Bronchial epithelial cell (primary cell): ENCODE measurements at regions not wholly inside any gene's neighbourhood (a gene's known extent, or its start where the extent isn't known, plus 50 kb on each side); places are given as distances from the start of the nearest gene placed in this dataset.

ENCODE experiments used
- DNase-seq: peaks from one replicate; pipeline ENCODE4 v3.0.0-alpha.2; 2010; ENCODE audit warnings: low read depth
- FAIRE-seq: peaks from 2 replicates; lab custom pipeline; 2011; peaks lifted over from hg19 to GRCh38; lab: Jason Lieb, UNC
- H3K27me3 ChIP-seq: 2 replicates; pipeline ENCODE4 v1.5.1; 2011; ENCODE audit warnings: low read length; ENCODE audit not compliant: control insufficient read depth, insufficient read depth
- H3K36me3 ChIP-seq: 2 replicates; pipeline ENCODE4 v1.5.1; 2011; ENCODE audit warnings: low read length; ENCODE audit not compliant: control insufficient read depth, insufficient read depth
- H3K4me3 ChIP-seq: 2 replicates; pipeline ENCODE4 v1.5.1; 2011; ENCODE audit warnings: mild to moderate bottlenecking, low read depth, low read length, control low read depth
- TF ChIP-seq, protein P1 (sequence below): IDR thresholded peaks from 2 replicates; pipeline ENCODE4 v1.5.1; 2011; ENCODE audit warnings: mild to moderate bottlenecking, moderate library complexity, low read length, control low read depth, inconsistent platforms; ENCODE audit not compliant: insufficient read depth, severe bottlenecking

DNA sequence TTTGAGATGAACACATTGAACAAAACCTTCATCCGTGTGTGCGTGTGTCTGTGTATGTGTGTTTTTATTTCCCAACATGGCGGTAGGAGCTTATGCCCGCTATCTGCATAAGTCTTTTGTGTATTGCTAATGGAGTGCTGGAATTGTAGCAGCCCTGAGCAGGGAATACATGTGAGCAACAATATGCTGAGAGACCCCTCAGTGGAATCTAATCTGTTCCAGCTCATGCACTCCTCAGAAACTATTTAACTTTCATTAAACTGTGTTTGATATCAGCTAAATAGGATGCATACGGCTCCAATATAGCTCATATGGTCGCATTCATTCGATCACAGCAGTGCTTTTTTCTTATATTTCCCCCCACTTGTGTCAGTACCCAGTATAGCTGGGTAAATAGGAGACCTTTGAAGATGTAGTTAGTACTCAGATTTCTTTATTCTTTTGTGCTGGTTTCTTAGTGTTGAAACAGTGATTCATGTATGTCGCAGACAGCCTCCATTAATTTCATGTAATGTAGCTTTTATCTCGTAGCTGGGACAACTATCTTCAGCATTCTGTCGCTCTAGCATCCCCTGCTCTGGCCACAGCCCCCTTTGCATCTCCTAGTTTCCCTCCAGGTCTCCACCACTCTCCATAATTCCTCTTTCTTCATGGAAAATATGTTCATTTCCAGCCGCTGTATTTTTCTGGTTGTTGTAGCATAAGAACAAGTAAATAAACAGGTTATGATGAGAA lies 891.2 kb downstream of the BCL11A start:
- TF ChIP-seq, protein P1, sequence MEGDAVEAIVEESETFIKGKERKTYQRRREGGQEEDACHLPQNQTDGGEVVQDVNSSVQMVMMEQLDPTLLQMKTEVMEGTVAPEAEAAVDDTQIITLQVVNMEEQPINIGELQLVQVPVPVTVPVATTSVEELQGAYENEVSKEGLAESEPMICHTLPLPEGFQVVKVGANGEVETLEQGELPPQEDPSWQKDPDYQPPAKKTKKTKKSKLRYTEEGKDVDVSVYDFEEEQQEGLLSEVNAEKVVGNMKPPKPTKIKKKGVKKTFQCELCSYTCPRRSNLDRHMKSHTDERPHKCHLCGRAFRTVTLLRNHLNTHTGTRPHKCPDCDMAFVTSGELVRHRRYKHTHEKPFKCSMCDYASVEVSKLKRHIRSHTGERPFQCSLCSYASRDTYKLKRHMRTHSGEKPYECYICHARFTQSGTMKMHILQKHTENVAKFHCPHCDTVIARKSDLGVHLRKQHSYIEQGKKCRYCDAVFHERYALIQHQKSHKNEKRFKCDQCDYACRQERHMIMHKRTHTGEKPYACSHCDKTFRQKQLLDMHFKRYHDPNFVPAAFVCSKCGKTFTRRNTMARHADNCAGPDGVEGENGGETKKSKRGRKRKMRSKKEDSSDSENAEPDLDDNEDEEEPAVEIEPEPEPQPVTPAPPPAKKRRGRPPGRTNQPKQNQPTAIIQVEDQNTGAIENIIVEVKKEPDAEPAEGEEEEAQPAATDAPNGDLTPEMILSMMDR = no peak
- H3K36me3 ChIP-seq = no peaks in the 10 kb centered on the region
- FAIRE-seq = no peak
- H3K4me3 ChIP-seq = no peak overlapping the region
- no peak for DNase-seq
- peaks cover 2% of the 10 kb centered on the region for H3K27me3 ChIP-seq

DNA sequence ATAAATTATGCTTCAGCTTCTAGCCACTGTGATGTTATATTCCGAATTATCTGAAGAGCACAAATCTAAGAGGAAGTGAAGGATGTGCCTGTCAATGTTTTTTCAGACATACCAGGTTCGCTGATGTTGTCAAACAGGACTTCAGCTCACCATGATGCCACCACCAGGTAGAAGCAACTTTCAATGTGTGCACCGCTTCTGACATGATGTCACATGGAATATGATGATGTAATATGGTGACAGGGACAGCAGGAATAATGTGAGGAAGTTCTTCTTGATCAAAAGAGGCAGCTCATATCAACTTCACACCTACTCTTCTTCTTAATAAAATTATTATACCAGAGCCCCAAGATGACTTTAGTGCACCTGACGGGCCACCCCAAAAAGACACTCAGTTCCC lies 893.2 kb downstream of the BCL11A start:
- TF ChIP-seq, protein P1 = no peak
- no peak for DNase-seq
- FAIRE-seq = no peak
- Histone ChIP-seq H3K27me3 (peaks cover 2% of the 10 kb centered on the region), H3K4me3 (no peak overlapping the region), H3K36me3 (no peaks in the 10 kb centered on the region)

DNA sequence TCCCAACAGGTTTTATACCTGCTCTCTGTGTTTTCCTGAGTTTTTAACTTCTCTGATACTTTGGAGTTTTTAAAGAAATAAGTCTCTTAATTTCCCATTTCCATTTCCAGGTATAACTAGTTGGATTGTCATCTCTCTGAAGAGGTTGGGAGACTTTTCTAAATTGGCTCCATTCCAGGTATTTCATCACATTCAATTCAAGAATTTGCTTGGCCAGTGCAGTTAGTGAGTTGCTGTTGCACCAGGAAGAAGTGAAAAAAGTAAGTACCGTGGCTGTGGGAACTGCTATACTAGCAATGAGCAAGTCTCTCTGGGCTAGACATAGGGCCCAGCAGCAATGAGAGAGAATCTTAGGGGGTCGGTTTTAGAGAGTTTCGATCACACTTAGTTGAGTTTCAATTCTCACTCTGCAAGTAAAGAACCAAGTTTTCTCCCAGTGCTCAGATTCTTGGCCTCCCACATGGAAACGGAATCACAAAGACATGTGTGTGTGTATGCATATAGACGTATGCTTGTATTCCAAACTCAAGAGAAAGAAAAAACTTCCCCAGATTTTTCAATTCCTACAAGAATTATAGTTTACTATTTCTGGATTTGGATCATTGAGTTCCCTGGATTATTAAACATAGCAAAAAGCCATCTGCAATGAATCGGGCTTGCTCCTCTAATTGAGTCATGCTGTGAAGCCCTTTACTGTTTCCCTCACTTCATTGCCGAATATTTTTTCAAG lies 894.4 kb downstream of the BCL11A start:
- Histone ChIP-seq H3K27me3 (no peaks in the 10 kb centered on the region), H3K36me3 (no peaks in the 10 kb centered on the region), H3K4me3 (no peak overlapping the region)
- DNase-seq (peak; percentile 68), FAIRE-seq (no peak)
- TF ChIP-seq, protein P1 = no peak

DNA sequence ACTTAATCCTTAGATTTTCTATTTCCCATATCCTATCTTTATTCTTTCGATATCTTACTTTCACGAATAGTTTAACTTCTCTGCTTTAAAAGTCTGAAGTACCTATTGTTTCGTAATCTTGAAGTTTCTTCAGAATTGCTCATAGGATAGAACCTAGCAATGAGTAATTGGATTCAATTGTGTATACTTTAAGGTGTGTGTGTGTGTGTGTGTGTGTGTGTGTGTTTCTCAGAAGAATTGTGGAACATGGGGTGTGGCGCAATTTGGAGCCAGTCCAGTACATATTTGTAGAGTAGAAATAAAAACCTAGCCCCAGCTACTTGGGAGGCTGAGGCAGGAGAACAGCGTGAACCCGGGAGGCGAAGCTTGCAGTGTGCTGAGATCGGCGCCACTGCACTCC lies 897.6 kb downstream of the BCL11A start:
- no peaks in the 10 kb centered on the region for H3K36me3 ChIP-seq
- DNase-seq (peak; percentile 97), FAIRE-seq (no peak)
- TF ChIP-seq, protein P1 = no peak
- H3K27me3 ChIP-seq = no peaks in the 10 kb centered on the region
- no peak overlapping the region for H3K4me3 ChIP-seq

DNA sequence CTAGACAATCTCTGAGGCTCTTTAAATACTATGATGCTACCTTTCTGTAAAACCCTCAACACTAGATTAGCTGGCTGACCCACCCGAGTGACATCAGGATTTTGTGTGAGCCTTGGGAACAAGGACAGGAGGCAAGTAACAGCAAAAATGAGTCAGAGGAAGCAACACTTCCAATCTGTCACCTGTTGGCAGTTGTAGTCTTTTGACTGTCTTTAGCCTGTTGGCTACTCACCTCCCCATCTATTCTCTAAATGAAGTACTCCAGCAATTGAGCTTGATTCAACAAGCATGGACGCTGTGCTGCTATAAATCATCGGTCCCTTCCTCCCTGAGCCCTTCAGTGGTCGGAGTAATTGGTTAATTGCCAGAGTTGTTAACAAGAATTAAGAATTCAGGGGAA lies 898.7 kb downstream of the BCL11A start:
- Histone ChIP-seq H3K27me3 (no peaks in the 10 kb centered on the region), H3K36me3 (no peaks in the 10 kb centered on the region), H3K4me3 (no peak overlapping the region)
- FAIRE-seq (no peak), DNase-seq (peak; percentile 50)
- TF ChIP-seq, protein P1 = no peak
